Stimulated activated CD4-positive, alpha-beta T cell treated with anti-CD3 and anti-CD28 coated beads, Interleukin-15, amount 100 ng/mL, for 48 hours (primary cell): ENCODE measurements at regions not wholly inside any gene's neighbourhood (a gene's known extent, or its start where the extent isn't known, plus 50 kb on each side); places are given as distances from the start of the nearest gene placed in this dataset.
"Not testable (repeated sequence)": the region's sequence is repeated elsewhere in the genome, so short reads cannot be mapped to it uniquely, and the experiment has no call there.

Experiments used
- DNase-seq, 2 donors: peaks; one replicate each; pipeline ENCODE4 v3.0.0-alpha.2; 2020; ENCODE audit warnings: low read depth in 2 of 2

DNA sequence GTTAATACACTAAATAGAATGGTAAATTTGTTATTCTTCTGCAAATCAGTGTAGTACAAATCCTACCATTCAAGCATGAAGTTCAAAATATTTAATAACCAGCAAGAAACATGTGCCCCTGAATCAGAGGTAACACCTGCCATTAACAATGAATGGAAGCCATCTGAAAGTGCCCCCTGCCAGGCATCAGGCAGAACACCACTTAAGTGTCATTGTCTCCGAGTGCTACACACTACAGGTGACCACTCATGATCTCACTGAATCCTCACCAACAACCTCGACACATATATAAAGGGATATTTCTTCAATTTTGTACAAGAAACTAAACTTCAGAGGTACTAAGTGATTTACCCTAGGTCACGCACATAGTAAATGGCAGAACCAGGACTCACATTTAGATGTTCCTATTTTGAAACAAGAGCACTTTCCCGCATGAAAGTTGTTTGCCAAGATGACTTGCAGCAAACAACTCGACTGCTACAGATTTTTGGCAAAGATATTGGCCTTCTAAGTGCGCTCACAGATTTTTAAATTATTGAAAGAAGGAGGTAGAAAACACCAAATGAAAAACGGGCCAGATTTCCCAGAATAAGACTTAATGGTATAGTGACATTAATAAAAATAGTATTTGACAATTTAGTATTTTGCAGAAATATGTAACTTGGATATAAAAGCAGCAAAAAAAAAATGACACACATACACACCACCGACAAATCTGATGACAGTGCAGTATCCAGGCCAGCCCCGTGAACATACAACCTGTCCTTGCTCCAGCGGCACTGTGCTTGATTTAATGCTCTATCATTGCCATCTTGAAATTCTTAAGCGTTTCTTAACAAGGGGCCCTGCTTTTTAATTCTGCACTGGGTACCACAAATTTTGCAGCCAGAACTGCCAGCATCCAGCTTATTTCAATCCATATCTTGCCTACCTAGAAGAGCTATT, 274.5 kb downstream of the ALDH8A1 start:
- no peak for DNase-seq

DNA sequence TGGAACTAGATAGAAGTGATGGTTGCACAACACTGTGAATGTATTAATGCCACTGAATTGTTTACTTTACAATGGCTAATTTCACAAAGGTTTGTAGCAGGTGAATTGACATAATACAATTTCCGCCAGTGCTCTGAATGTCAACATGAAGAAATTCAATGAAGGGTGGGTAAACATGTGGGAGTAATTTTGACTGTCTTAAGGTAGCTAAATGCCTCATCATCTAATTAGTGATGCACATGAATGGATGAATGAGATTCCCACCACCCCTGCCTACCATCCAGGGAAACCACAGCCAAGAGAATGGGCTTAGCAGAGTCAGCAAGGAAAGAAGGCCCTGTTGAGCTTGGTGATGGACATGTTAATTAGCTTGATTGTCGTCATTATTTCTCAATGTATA, 275.3 kb downstream of the ALDH8A1 start:
- no peak for DNase-seq

DNA sequence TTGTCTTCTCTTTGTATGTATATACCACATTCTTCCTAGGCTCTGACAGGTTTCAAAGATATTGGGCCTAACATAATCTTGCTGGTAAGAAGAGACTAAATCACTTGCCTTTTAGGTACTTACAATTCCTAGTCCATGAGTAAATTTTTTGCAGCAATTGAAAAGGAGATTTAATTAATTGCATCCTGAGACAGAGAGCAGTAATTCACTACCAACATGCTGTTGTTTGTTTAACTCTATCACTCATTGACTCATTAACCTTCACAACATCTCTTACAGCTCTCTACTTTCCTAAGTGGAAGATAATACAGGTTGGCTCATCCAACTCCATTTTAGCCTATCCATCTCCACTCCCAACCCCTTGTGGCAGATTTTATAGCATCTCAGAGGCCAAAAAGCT, 280.4 kb downstream of the ALDH8A1 start:
- DNase-seq, result no peak

DNA sequence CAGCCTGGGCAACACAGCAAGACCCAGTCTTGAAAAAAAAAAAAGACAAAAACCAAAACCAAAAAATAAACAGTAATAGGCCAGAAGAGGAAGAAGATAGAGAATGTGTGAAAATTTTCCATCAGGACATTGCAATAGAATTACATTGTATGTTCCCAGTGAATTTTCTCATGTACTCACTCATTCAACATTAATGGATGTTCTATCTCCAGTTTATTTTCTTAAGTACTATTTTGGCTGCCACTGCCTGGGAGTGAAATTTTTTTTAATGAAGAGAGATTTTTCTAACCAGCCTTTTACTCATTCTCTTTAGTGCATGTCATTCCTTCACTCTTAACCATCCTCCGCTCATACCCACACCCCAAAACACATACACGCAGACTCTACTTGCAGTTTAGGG, 282.8 kb downstream of the ALDH8A1 start:
- no peak for DNase-seq

DNA sequence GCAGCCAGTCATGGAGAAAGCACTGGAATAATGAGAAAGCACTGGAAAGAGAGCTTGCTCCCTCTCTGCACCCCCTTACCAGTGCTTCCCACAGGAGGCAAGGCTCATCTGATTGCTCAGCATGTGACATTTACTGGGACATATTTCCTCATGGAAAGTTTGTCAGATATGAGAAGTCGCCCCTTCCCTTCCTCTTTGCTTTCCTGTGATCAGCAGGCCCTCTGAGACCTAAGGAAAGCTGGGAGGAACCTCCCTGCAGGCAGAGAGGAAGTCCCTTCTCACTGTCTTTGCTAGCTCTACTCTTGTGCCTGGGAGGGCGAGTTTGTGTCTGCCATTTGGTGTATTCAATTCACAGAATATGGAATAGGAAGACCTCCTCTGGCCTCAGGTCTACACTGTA, 283.8 kb downstream of the ALDH8A1 start:
- DNase-seq, result no peak

DNA sequence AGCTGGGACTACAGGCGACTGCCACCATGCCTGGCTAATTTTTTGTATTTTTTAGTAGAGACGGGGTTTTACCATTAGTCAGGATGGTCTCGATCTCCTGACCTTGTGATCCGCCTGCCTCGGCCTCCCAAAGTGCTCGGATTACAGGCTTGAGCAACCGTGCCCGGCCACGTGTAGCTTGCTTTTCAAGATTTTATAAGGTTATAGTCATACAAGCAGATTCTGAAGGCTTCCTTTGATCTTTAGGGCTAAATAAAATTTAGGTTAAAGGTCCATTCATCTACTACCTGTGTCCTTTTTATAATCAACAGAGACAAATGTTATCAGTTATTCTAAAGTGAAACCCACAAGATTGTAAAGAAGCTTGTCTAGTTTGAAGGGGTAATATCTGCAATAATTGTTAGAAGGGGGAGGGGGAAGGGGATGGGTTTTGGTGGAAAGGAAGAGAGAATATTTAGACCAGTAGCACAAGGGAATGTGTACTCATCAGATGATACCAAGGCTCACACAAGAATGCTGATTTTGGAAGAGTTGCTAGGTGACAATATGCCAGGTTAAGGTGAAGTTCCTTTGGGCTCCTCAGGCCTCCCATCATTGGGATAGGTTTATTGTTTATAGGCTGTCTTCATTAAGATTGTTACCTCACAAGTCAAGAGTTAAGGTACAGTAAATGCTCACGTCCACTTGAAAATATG, 284.7 kb downstream of the ALDH8A1 start:
- DNase-seq, result no peak

DNA sequence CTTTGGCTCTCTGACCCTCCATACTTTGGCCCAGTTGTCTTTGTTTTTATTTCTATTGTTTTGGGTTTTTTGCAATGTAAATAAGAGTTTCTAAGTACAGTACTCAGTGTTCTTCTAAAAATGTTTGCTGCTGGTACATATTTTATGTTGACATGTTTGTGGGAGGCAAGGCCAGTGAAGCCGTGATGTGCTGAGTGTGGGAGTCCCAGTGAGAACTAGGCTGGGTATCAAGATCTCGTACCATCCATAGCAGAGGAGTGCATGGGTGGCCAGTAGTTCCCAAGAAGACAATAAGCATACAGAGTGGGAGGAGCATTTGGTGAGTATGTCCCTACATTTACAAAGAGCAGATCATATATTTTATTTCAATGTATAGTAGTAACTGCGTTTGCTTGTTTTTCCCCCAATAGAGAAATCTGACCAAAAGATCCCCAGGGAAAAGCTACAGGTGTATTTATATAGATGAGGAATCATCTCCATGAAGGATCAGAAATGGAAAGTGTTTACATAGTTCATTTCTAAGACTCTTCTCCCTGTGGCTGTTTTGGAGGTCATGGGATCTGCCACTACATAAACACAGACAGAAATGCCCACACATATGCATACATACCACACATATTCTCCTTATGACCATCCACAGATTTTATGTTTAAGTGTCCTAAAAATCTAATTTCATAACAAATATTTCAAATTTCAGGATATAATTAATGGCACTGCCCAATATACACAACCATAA, 285.9 kb downstream of the ALDH8A1 start:
- DNase-seq, result no peak

DNA sequence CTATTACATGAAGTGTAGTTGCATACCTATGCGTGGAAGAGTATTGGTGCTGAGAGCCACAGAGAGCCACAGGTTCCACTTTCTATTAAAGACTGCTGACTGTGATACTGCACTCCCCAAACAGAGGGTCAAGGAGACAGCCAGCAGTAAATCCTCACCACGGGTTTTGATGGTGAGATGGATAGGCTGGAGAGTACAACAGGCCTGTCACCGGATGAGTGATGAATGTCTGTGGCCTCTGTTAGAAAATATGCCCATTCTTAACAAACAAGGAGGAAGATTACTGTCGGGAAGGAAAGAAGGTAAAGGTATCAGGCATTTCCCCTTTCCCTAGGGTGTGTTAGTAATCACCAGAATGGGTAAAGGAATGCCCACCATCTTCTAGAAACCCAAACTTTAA, 286.5 kb downstream of the ALDH8A1 start:
- no peak for DNase-seq

DNA sequence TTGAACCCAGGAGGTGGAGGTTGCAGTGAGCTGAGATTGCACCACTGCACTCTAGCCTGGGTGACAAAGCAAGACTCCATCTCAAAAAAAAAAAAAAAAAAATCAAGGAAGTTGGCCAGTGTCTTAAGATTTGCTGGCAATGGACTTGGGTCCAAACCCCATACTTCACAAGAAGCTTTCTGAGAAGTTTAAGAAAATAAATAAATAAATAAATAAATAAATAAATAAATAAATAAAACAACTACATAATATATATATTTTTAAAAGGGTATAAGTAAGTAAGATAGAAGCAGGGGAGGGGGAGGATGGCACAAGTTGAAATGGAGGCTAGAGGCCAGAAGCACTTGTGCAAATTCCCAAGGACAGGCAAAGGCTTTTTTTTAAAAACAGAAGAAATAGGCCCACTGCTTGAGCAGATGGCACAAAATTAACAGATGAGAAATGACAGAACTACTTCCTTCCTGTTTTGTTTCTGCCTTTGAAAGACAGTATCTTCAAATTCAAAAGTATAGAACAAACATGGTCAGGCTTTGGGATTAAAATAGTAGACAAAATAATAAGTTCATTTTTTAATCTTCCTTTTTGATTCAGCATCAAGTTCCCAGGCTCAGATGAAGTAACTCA, 287.7 kb downstream of the ALDH8A1 start:
- DNase-seq, result no peak

DNA sequence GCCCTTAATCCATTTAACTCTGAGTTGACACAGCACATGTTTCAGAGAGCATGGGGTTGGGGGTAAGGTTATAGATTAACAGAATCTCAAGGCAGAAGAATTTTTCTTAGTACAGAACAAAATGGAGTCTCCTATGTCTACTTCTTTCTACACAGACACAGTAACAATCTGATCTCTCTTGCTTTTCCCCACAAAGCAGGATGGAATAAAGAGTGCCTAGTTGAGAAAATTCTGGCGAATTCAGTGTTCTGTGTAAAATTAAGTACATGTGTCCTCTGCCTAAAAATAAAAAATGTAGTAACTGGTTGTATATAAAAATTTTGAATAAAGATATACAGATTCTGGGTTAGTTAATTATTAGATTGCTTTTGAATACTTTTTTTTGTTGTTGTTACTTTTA, 290.0 kb downstream of the ALDH8A1 start:
- DNase-seq, result not testable (repeated sequence)

DNA sequence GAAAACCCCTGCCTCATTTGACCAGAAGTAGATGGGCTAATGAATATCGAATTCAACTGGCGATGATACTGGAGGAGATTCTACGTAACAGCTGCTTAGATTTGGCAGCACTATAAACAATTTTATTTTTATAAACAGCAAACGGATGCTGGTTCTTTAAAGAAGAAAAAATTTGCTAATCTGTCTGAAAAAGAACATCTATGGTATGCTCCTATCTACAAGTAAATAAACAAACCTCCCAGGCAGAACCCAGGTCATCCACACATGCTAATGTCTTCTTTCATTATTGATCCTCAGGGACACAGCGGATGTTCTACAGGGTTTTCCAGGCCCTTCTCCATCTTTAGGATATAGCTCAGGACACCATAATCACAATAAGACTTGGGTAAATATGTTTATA, 291.3 kb downstream of the ALDH8A1 start:
- DNase-seq, result no peak

DNA sequence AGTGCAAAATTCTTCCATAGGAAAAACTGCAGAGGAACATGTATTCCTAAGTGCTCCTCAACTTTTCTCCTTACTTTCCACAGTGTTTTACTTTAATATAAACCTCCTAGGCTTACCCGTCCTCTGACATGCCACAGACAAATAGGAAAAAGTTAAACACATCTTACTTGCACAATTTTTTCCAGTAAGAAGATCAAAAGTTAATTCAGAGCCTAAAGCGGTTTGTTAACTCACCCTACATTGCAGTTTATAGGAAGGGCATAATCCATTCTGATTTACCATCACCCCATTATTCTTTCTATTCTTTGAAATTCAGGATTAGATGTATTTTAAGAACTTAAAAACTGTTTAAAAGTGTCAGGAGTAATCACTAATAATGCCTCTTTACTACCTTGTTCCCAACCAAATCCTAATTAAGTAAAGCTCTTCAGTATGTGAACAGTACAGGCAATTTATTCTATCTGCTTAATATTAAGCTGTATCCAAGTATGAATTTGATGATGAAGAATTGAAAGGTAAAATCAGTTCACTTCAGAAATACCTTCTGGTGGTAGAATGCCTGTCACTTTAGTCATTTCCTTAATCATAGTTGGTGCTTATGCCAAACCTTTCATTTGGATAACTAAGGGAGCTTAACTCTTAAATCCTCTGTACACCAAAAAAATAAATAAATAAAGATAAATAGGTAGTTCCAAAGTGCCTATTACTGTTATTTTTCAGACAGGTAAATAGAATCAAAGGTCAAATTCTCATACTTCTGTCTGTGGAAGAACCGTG, 292.0 kb downstream of the ALDH8A1 start:
- DNase-seq, result no peak

DNA sequence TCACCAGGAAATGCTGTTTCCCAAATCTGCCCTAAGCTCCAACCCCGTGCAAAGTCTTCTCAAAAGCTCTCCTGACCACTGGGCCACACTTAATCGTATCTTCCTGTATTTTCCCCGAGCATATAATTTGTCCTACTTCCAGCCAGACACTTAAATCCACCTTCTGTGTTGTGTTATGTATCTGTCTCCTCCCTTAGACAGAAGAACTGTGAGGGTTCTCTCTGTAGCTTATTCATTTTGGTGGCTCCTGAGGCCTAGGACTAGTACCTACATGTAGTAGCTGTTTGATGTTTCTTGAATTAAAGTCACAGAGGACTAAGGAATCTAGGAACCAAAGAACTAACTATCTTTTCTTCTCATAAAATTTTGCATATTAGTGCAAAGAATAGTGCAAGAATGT, 292.6 kb downstream of the ALDH8A1 start:
- no peak for DNase-seq

DNA sequence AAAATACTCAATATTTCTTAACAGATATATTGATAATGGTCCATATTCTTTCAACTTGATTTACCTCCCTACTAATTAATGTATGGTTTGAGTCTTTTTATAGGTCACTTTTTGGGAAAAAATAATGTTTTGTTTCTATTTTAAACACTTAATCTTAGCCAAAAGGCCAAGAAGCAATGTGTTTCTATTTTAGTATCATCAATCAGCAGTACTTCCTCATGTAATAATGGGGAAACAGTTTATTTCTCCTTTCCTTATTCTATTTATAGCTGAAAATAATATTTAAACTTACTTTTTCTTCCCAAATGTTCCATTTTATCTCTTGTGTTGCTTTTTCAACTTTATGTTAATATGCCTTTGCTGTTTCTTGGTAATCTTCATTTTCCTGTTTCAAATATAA, 295.1 kb downstream of the ALDH8A1 start:
- DNase-seq, result no peak

DNA sequence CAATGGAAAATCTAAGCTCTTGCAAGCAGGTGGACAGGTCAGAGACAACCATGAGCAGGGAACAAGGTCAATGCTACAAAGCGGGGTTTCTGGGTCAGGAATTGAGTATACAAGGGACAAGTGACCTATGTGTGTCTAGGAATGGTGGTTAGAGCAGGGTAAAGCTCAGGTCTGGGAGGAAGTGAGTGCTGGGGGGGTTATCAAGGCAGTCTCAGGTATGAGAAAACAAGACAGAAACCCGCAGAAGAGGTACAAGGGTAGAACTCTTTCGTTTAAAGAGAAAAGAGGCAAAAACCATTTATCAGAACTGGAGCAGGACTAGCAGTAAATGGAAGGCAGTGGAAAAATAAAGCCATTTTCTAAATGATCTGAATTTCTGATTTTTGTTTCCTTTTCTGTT, 298.4 kb downstream of the ALDH8A1 start:
- DNase-seq, result no peak

DNA sequence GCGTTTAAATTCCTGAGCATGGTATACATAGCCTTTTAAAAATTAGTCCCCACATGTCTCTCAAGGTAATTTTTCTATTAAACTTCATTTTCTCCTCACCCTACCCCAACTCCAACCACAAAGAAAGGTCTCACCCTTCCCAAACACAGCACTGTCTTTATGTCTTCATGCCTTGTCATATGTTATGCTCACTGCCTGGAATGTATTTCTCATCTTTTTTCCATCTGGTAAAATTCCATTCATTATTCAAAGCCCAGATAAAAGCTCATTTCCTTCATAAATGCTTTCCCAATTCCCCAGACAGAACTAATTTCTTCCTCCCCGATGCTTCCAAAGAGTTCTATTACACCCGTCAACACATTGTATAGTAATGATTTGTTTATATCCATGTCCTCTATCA, 302.0 kb downstream of the ALDH8A1 start:
- DNase-seq, result no peak

DNA sequence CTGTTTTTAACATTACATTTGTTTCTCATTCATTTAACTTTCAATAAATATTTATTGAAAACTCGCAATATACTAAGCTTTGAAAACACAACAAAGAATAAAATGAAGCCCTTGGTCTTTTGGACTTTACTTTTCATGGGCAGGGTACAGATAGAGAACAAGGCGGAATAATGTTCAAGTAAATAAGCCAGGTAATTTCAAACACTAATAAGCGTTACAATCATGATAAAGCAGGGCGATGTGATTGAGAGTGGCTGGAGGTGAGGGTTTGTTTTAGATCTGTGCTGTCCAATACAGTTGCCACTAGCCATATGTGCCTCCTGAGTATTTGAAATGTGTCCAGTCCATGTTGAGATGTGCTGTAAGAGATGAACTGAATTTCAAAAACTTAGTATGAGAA, 307.1 kb downstream of the ALDH8A1 start:
- DNase-seq, result no peak

DNA sequence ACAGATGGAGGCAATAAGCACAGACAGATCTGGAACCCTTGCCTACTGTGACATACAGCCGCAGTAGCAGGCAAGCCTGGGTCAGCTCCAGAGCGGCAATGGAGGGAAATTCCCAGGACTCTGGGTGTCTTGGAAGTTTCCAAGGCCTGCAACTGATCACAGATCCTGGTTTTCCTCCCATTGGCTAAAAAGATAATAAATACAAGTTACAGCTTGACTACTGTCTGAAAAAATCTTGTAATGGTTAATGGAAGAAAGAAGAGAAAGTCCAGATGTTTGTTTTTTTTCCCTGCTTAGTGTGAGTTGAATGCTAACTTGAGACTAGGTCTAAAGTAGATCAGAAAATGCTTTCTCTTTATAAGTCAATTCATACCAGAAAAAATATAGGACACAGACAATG, 307.6 kb downstream of the ALDH8A1 start:
- DNase-seq, result no peak

DNA sequence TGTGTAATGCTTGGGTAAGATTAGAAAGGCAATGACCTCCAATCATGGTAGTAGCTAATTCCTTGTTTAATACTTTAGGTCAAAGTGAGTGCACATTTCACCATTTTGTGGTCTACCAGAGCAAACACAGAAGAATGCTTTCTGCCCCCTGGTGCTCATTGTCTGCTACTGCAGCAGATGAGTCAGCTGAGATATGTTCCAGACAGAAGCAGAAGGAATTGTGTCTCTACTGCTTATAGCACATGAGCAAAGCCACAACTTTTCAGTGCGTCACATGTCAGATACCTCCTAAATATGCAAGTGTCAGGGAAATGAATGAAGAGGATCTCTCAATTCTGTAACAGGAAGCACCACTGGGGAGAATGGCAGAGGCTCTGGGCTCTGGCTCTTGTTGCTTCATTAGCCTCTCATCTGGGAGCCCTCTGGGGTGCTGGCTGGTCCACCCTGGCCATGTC, 308.9 kb downstream of the ALDH8A1 start:
- DNase-seq, result peak; percentile 50 to 72

DNA sequence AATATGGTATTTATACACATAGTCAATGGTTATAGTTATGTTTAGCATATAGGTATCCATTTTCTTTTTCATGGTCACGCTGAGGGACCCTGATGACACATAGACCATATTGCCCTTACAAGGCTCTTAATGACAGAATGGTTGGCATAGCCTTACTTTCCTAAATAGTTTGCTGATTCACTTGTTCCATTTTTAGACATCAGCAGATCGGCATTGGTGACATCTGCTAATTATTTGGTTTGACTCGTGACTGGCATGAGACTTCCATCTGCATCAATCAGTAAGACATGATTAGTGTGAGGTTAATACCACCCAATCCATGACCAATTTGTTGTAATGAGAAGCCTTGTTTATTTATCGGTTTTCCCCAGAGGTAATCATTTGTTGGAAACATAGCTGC, 309.7 kb downstream of the ALDH8A1 start:
- DNase-seq, result no peak

DNA sequence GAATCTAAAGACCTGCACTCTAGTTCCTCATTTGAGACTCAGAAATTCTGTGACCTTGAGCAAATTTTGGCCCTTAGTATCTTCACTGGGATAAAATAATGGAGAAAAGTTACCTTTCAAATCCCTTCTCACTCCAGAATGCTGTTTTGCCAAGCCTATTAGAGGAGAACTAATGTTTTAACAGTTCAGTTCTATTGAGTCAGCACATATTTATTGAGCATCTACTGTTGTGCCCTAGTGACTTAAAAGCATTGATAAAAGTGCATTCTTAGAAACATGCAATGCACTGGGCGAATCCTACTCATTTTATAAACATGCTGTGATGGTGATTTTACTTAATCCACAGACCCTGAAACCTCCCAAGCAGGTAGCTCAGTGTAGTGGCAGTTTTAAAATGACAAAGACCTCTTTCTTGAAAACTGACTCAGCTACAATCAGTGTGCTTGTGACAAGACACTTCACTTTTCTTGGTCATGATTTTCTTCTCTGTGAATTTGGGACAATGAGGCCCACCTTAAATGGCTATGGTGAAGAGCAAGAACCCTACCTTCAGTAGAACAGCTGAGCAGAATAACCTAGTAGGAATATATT, 312.0 kb downstream of the ALDH8A1 start:
- DNase-seq, result no peak
